IMR-90 (cell line): ENCODE measurements at regions not wholly inside any gene's neighbourhood (a gene's known extent, or its start where the extent isn't known, plus 50 kb on each side); places are given as distances from the start of the nearest gene placed in this dataset.

Experiments
- BHLHE40 ChIP-seq: fragments of 150-350 bp; IDR thresholded peaks from 2 replicates; pipeline ENCODE4 v1.6.1; 2016; ENCODE audit warnings: mild to moderate bottlenecking, low read depth, low read length
- CTCF ChIP-seq: conservative IDR thresholded peaks from 2 replicates; pipeline ENCODE4 v1.5.1; 2012; ENCODE audit warnings: mild to moderate bottlenecking, low read depth, low read length, improper control_type of control experiment
- MAFK ChIP-seq: IDR thresholded peaks from 2 replicates; pipeline ENCODE4 v1.6.1; 2012; ENCODE audit warnings: low read depth, low read length, improper control_type of control experiment
- MAZ ChIP-seq: IDR thresholded peaks from 2 replicates; pipeline ENCODE4 v1.6.1; 2012; ENCODE audit warnings: low read depth, mild to moderate bottlenecking, low read length, improper control_type of control experiment, moderate library complexity, borderline replicate concordance
- NFE2L2 ChIP-seq: fragments of 150-350 bp; IDR thresholded peaks from 2 replicates; pipeline ENCODE4 v1.6.1; 2016; ENCODE audit warnings: low read depth, mild to moderate bottlenecking, low read length
- POLR2A ChIP-seq: IDR thresholded peaks from 2 replicates; pipeline ENCODE4 v1.6.1; 2012; ENCODE audit warnings: mild to moderate bottlenecking, low read depth, low read length
- RAD21 ChIP-seq: IDR thresholded peaks from 2 replicates; pipeline ENCODE4 v1.6.1; 2012; ENCODE audit warnings: low read length, improper control_type of control experiment
- RCOR1 ChIP-seq: IDR thresholded peaks from 2 replicates; pipeline ENCODE4 v1.6.1; 2012; ENCODE audit warnings: mild to moderate bottlenecking, low read length, improper control_type of control experiment; ENCODE audit not compliant: insufficient replicate concordance
- SMC3 ChIP-seq: fragments of 150-350 bp; IDR thresholded peaks from 2 replicates; pipeline ENCODE4 v1.6.1; 2016; ENCODE audit warnings: low read depth, mild to moderate bottlenecking, antibody characterized with exemption, low read length, moderate library complexity

- TF ChIP-seq CTCF (no peak), MAZ (no peak), POLR2A (no peak), RCOR1 (no peak), MAFK (no peak), RAD21 (no peak), NFE2L2 (no peak), SMC3 (no peak), BHLHE40 (no peak)
Observed at GRCh38 chr2:238776003-238776760, 71.7 kb upstream of the TWIST2 start.
